Nucleus accumbens (tissue), 56 donors: ENCODE measurements at regions not wholly inside any gene's neighbourhood (a gene's known extent, or its start where the extent isn't known, plus 50 kb on each side); places are given as distances from the start of the nearest gene placed in this dataset.
A peak's percentile ranks its signal among the peaks of the same experiment; 100 is the strongest.
"Not testable (repeated sequence)": the region's sequence is repeated elsewhere in the genome, so short reads cannot be mapped to it uniquely, and the experiment has no call there.

Source experiments
- DNase-seq, 56 donors: peaks; one replicate each; lab custom pipeline; 2025; lab: John Stamatoyannopoulos, UW

- DNase-seq = no peak
Measured at GRCh38 chr1:19591482-19592091, 52.5 kb upstream of the NBL1 start.

GRCh38 chr1:19585507-19585906 lies 58.6 kb upstream of the NBL1 start:
- no peak for DNase-seq

DNA sequence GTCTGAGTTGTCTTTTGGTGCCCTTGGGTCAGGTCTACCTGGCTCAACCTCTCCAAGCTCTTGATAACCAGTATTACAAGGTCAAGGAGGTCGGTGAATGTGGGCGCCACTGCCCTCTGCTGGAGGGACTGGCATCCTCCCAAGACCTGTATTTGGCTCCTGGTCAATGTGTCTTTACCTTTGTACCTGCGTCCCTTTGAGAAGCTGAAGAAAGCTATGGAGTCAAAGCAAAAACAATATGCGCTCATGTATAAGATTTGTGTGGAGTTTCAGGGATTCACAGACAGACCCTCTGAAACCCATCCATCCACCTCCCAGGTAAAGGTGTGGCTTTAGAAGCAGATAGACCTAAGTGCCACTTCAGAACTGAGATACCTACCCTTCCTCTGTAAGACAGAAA lies 61.8 kb upstream of the NBL1 start:
- DNase-seq = peak in 9 of 56 donors; percentile 0 to 16 (median 3)

- DNase-seq = no peak
Measured at GRCh38 chr1:19581381-19581780, 62.7 kb upstream of the NBL1 start.

DNA sequence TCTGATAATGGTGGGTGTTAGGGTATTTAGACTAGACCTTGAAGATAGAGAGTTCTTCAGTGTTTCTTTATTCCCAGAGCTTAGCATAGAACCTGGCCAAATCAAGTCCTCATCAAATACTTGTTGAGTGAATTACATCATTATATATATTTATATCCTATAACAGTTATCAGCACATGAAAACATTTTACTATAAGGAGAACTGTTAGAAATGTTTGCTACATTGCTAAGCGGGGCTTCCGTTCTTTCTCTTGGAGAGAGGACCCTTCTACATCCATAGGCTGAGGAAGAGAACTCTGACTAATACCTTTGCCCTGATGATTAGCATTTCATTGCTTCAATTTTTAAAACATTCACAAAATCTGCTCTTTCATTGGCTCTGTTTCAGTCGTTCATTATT lies 66.5 kb upstream of the NBL1 start:
- no peak for DNase-seq

- DNase-seq = no peak
Measured at GRCh38 chr1:19577036-19577435, 67.1 kb upstream of the NBL1 start.

DNA sequence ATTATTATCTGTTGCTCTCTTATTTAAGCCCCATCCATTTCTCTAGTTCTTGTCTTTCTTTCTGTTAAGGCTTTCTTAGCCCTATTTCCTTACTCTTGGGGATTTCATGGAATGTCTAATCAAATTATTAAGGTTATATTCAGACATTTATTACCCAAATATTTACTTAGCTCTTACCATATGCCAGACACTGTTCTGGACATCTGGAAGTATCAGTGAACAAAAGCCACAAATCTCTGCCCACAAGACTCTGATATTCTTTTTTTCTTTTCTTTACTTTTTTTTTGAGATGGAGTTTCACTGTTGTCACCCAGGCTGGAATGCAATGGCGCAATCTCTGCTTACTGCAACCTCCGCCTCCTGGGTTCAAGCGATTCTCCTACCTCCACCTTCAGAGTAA lies 74.3 kb upstream of the NBL1 start:
- DNase-seq = no peak

DNA sequence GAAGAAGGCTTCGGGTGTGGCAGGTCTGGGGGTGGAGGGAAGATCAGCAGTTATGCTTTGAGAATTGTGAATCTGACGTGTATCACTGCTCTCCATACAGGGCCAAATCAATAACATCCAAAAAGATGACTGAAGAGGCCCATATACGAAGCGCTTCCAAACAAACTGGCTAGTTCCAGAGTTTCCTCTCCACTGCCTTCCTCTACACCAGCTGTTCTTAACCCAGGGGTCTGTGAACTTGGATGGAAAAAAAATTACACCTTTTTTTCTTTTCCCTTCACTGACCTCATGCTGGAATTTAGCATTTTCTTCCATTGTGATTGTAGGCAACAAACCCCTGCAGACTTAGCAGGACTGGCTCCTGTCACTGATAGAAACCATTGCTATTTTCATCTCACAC lies 77.1 kb upstream of the NBL1 start:
- DNase-seq = no peak

DNA sequence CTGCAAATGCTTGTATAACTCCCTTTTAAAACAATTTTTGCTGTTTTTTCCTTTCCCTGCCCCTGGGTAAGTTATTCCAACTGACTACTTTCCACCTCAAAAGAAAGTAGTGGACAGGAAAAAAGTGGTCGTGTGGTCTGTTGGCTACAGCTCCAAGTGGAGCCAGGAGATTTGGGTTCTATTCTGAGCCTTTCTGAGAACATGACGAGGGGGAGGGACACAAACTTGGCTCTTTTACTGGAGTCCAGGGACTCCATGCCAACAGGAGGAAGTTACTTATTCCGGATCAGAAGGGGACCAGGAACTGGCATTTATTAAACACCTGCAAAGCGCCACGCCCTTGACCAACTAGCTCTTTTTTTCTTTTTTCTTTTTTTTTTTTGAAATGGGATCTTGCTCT lies 79.0 kb upstream of the CAPZB start:
- no peak for DNase-seq

- DNase-seq = peak in 7 of 56 donors; percentile 0 to 13 (median 8)
Measured at GRCh38 chr1:19563324-19564097, 78.2 kb upstream of the CAPZB start.

DNA sequence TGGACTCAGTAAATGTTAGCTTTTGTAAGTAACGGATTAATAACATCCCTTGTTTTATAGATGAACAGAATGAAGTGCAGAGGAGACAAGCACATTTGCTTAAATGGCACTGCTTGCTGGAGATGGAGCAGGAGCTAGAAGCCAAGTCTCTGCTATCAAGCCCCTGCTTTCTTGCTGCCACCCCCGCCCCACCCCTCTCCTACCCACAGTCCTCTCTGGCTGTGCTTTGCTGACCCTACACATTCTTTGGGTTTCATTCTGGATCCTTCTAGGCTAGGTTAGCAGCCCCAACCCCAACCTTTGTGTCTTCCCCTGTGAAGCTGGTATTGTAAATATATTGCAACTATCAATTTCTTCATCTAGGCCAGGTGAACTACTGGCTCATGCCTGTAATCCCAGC lies 77.5 kb upstream of the CAPZB start:
- no peak for DNase-seq

DNA sequence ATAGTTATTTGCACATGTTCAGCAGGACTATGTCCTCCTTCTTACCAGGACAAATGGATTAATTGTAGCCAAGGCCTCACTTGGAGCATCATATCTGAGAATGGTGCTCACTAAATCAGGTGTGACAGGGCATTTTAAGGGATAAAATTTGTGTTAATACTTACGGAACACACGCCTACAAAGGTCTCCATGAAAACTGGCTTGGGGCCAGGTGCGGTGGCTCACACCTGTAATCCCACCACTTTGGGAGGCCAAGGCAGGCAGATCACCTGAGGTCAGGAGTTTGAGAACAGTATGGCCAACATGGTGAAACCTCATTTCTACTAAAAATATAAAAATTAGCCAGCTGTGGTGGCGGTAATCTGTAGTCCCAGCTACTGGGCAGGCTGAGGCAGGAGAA lies 75.1 kb upstream of the CAPZB start:
- no peak for DNase-seq

- DNase-seq = no peak
Measured at GRCh38 chr1:19559641-19560040, 74.3 kb upstream of the CAPZB start.

DNA sequence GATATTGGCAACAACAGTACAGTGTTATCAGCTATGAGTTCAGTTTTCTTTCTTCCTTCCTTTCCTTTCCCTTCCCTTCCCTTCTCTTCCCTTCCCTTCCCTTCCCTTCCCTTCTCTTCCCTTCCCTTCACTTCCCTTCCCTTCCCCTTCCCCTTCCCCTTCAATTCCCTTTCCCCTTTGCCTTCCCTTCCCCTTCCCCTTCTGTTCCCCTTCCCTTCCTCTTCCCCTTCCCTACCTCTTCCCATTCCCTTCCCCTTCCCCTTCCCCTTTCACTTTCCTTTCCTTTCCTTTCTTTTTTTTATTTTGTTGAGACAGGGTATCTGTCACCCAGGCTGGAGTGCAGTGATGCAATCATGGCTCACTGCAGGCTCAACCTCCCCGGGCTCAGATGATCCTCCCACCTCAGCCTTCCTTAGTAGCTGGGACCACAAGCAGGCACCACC lies 72.3 kb upstream of the CAPZB start:
- no peak for DNase-seq

DNA sequence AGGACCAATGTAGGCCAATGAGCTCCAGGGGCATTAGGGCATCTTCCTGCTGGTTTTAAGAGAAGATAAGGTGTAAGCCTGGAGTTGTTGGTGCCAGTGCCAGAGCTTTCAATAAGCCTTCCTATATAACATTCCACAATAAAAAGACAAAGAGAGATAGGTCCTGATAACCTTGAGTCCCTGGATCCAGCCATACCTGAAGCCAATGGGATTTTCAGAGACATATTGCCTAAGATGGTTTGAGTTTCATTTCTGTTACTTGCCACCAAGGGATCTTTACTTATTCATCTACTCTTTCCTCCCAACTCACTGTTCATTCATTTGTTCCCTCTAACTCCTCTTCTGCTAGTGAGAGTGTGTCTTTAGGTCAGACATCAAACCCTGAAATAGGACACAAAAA lies 68.8 kb upstream of the CAPZB start:
- no peak for DNase-seq

- no peak for DNase-seq
Measured at GRCh38 chr1:19552291-19553010, 67.1 kb upstream of the CAPZB start.

DNA sequence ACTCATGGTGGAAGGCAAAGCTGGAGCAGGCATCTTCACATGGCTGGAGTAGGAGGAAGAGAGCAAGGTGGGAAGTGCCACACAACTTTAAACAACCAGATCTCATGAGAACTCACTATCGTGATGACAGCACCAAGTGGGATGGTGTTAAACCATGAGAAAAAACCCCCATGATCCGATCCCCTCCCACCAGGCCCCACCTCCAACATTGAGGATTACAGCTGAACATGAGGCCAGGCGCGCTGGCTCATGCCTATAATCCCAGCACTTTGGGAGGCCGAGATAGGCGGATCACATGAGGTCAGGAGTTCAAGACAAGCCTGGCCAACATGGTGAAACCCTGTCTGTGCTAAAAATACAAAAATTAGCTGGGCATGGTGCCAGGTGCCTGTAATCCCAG lies 66.5 kb upstream of the CAPZB start:
- DNase-seq = not testable (repeated sequence)

GRCh38 chr1:19550437-19550836 lies 65.1 kb upstream of the CAPZB start:
- DNase-seq = not testable (repeated sequence)

DNA sequence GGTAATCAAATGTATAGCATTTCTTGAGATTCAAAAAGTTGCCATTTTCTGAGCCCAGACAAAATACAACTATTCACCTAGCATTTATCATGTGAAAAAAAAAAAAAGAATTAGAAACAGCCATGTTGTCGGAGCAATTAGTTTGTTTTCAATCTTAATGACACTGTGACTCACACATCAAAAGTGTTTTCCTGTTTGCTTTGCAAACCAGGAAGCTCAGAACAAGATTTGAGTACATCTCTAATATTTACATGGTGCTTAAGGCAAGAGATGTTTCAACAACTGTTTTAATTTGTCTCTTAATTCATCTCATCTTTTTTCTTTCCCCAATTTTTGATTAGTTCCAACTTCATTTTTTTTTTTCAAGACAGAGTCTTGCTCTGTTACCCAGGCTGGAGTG lies 62.5 kb upstream of the CAPZB start:
- DNase-seq = no peak

DNA sequence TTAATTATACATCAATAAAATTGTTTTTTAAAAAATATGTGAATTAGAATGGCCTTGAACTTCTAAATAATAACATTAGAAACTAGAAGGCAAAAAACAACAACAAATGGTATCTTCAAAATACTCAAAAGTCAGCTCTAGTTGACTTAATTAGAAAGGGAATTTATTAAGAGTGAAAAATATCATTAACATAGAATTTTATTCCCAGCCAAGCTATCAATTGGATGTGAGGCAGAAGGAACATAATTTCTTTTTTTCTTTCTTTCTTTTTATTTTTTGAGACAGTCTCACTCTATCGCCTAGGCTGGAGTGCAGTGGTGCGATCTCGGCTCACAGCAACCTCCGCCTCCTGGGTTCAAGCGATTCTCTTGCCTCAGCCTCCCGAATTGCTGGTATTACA lies 51.2 kb upstream of the CAPZB start:
- no peak for DNase-seq

GRCh38 chr1:19535214-19535613 lies 49.9 kb upstream of the CAPZB start:
- no peak for DNase-seq
